Fibroblast of skin of left quadriceps (primary cell): ENCODE measurements at regions not wholly inside any gene's neighbourhood (a gene's known extent, or its start where the extent isn't known, plus 50 kb on each side); places are given as distances from the start of the nearest gene placed in this dataset.

Source experiments
- DNase-seq, 2 experiments: peaks; one replicate each; pipeline ENCODE4 v3.0.0-alpha.2; 2013; ENCODE audit warnings: low read depth in 2 of 2

GRCh38 chr2:120852200-120852815, 116.6 kb downstream of the GLI2 start:
- DNase-seq, result no peak

- no peak for DNase-seq
These were observed 117.8 kb downstream of the GLI2 start for GRCh38 chr2:120853306-120854013.

- DNase-seq, result no peak
These were observed 118.4 kb downstream of the GLI2 start for GRCh38 chr2:120854014-120854620.

DNA sequence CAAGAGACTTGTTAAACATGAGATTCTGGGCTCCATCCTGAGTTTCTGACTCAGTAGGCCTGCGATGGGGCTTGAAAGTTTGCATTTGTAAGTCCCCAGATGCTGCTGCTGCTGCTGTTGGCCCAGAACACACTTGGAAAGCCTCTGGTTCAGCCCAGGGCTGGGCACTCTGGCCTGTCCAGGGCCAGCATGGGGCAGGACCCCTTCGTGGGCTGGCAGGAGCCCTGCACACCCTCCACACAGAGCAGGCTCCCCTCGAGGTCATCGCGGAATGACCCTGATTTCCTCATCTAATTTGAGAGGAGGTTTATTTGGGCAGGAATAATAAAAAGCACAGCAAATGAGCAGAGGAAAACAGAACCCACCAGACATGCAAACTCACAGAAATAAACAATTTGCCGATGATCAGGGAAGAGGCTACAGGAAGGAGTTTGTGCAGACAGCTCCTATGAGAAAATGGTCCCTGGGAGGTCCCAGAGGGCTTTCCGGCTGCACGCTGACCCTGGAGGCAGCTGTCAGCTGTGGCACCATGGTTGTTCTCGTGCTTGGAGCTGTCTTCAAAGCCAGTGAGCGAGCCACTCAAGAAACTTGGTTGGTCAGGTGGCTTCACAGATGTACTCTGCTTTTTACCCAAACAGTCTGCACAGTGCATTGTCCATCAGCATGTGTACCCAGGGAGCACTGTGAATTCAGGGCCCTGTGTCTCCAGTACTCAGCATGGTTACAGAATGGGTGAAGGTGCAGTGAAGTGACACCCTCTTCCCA, 119.3 kb downstream of the GLI2 start:
- DNase-seq, result no peak

DNA sequence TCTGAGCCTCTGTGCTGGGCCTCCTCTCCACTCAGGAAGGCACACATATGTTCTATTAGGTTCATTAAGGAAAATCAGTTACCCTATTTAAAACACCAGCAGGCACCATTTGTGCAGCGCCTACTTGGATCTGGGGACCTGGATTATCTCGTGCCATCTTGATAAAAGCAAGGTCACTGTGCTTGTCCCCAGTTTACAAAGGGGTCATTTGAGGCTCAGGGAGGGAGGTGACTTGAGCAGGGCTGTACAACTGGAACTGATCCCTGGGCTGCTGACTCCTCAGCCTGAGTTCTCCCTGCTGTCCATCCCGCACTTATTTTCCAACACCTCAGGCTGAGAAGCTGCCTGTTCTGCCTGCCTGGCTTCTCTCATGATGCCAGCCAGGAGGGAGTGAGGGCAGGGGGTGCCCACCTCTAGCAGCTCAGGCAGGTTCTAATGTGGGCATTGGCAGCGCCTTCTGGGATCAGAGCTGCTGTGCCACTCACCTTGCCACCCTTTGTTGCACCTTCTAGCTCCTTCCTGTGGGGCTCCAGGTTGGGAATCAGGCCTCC, 120.3 kb downstream of the GLI2 start:
- DNase-seq, result no peak

GRCh38 chr2:120856421-120856862, 120.8 kb downstream of the GLI2 start:
- no peak for DNase-seq

DNA sequence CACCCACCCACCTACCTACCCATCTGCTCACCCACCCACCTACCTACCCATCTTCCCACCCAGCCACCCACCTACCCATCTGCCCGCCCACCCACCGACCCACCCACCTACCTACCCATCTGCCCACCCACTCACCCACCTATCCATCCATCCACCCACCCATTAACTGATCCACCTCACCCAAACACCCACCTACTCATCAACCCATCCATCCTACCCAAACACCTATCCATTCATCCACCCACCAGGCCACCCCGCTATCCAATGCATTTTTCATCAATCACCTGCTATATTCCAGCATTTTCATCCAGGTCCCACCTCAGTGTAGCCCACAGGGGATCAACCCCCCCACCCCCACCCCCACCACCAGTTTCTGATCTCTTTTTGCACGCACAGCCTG, 121.8 kb downstream of the GLI2 start:
- no peak for DNase-seq

- DNase-seq, result no peak
These were observed 122.3 kb downstream of the GLI2 start for GRCh38 chr2:120857931-120858330.

- no peak for DNase-seq
These were observed 122.9 kb downstream of the GLI2 start for GRCh38 chr2:120858361-120859106.

- DNase-seq, result no peak
These were observed 123.5 kb downstream of the GLI2 start for GRCh38 chr2:120859128-120859527.

- DNase-seq, result no peak
These were observed 124.3 kb downstream of the GLI2 start for GRCh38 chr2:120859814-120860578.

- no peak for DNase-seq
These were observed 124.9 kb downstream of the GLI2 start for GRCh38 chr2:120860579-120860922.

GRCh38 chr2:120861191-120861575, 125.5 kb downstream of the GLI2 start:
- no peak for DNase-seq

- peak in 1 of 2 experiments; percentile 42 for DNase-seq
These were observed 126.0 kb downstream of the GLI2 start for GRCh38 chr2:120861576-120862191.

DNA sequence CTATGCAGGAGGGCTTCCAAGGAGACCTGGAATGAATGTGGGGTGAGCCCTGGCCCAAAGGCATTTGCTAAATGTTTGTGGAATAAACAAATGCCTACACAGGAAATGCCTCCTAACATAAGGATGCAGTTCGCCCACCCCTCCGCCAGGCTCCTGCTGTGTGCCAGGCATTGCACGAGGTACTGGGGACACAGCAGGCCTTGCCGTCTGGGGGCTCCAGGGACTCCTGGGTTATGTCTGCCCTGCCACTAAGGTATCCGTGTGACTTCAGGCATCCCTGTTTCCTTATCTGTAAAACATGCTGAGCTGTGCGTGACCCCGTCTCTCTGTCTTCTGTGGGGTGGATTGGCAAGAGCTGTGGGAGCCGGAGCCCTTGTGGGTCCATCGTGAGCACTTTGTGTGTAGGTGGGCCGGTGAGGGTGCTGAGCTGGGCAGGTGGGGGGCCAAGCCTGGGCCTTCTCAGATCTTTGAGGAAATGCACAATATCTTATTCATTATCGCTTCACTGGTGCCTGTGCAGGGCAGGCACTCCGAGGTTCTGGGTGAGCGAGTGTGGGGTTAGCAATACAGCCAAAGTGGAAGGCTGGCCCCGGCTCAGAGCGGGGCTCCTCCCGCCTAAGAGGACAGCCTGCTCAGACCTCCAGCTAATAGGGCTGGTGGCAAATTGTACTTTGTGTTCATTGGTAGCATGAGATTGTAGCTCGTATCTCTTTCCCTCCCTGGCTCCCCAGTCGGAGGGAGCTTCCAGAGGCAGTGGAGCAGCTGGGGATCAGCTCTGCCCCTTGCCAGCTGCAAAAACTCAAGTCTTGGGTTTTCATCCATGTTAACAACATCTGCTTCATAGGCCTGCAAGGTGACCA, 126.8 kb downstream of the GLI2 start:
- no peak for DNase-seq

GRCh38 chr2:120863146-120863545, 127.5 kb downstream of the GLI2 start:
- DNase-seq, result no peak

GRCh38 chr2:120863661-120864320, 128.1 kb downstream of the GLI2 start:
- DNase-seq, result no peak

GRCh38 chr2:120864981-120865380, 129.3 kb downstream of the GLI2 start:
- no peak for DNase-seq

- no peak for DNase-seq
These were observed 130.0 kb downstream of the GLI2 start for GRCh38 chr2:120865656-120866055.
